NCI-H345 treated with DMSO at 0.1 percent for 48 hours (cell line): ENCODE measurements at regions not wholly inside any gene's neighbourhood (a gene's known extent, or its start where the extent isn't known, plus 50 kb on each side); places are given as distances from the start of the nearest gene placed in this dataset.
"Not testable (repeated sequence)": the region's sequence is repeated elsewhere in the genome, so short reads cannot be mapped to it uniquely, and the experiment has no call there.

ENCODE experiments used
- DNase-seq: peaks from one replicate; lab custom pipeline; 2025; ENCODE audit not compliant: unreplicated experiment; lab: John Stamatoyannopoulos, UW

DNA sequence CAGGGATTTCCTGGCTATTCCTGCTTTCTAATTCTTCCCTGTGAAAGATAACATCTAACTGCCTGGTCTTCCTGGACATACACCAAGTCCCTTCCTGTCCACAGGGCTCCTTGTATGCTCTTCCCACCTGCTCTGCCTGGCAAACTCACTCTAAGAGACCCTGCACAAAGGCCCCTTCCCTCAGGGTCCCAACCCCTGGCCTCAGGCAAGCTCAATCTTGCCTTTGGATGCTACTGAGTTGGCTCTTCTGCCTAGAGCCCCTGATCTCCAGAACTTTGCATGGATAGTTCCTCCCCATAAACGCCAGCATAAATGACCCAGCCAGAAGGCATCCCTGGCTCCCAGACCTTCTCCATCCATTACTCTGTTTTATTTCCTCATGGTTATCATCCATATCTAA is 98.3 kb upstream of the OTOS start:
- DNase-seq, result no peak

DNA sequence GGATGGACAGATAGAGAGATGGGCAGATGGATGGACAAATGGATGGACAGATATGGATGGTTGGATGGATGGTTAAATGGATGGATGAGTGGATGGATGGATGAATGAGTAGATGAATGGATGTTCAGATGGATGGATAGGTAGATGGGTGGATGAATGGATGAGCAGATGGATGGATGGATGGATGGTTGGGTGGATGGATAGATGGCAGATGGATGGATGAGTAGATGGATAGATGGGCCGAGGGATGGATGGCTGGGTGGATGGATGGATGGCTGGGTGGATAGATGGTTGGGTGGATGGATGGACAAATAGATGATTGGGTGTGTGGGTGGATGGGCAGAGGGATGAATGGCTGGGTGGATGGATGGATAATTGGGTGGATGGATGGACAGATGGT is 98.9 kb upstream of the OTOS start:
- DNase-seq, result no peak

DNA sequence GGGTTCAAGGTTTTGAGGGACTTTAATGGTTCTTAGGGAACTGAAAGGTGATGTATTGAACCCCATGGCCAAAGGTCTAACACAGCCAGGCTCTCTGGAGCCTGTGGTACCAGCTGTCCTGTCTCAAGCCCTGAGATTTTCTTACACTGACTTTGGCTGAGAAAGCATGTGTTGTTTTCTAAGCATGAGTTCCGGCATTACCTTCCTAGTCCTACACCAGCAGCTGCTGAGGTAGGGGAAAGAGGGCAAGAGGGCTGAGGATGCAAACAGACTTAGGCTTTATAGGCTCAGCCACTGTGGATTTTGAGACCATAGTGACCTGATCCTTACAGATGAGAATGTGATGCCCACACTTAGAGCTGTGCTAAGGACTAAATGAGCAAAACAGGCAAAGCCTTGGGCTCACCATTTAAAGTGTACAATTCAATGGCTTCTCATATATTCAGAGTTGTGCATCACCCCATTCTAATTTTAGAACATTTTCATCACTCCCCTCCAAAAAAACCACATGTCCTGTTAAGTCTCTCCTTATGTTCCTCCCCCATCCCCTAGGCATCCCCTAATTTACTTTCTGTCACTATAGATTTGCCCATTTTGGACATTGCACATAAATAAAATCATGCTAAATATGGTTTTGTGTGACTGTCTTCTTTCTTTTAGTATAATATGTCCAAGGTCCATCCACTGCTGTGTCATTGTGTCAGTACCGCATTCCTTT is 99.7 kb upstream of the OTOS start:
- DNase-seq, result no peak

DNA sequence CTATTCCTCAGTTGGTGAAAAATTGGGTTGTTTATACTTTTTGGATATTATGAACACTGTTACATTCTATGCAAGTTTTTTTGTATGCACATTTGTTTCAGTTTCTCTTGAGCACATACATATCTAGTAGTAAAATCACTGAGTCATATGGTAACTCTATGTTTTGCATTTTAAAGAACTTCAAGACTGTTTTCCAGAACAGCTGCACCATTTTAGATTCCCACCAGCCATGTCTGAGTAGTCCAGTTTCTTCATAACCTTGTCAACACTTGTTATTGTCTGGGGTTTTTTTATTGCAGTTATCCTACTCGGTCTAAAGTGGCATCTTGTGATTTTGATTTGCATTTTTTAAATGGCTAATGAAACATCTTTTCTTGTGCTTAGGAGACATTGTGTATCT is 100.3 kb upstream of the OTOS start:
- no peak for DNase-seq

- no peak for DNase-seq
Measured at GRCh38 chr2:240241572-240241971, 101.1 kb upstream of the OTOS start.

- not testable (repeated sequence) for DNase-seq
Measured at GRCh38 chr2:240243049-240243448, 102.6 kb upstream of the OTOS start.

- DNase-seq, result no peak
Measured at GRCh38 chr2:240244543-240244942, 104.1 kb upstream of the OTOS start.

- no peak for DNase-seq
Measured at GRCh38 chr2:240245184-240245583, 104.7 kb upstream of the OTOS start.

DNA sequence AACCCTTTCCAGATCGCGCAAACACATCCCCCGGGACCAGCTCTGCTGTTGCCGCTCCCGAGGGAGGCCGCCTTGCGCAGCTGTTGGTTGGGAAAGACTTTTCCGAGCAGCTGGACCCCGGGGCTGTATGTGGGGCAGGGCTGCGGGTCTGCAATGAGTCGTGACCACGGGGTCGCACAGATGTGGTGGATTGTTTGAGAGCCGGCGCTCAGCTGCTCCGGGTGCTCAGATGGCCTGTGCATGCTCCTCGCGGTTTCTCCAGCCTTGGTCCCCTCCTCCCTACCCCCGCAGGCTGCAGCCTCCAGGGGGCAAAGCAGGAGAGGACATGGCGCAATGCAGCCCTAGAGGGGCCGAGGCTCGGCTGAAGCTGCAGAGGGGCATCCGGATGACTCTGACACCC is 105.2 kb upstream of the OTOS start:
- DNase-seq, result no peak

GRCh38 chr2:240246173-240246820 is 105.8 kb upstream of the OTOS start:
- DNase-seq, result no peak

- no peak for DNase-seq
Measured at GRCh38 chr2:240247241-240247867, 106.9 kb upstream of the OTOS start.

DNA sequence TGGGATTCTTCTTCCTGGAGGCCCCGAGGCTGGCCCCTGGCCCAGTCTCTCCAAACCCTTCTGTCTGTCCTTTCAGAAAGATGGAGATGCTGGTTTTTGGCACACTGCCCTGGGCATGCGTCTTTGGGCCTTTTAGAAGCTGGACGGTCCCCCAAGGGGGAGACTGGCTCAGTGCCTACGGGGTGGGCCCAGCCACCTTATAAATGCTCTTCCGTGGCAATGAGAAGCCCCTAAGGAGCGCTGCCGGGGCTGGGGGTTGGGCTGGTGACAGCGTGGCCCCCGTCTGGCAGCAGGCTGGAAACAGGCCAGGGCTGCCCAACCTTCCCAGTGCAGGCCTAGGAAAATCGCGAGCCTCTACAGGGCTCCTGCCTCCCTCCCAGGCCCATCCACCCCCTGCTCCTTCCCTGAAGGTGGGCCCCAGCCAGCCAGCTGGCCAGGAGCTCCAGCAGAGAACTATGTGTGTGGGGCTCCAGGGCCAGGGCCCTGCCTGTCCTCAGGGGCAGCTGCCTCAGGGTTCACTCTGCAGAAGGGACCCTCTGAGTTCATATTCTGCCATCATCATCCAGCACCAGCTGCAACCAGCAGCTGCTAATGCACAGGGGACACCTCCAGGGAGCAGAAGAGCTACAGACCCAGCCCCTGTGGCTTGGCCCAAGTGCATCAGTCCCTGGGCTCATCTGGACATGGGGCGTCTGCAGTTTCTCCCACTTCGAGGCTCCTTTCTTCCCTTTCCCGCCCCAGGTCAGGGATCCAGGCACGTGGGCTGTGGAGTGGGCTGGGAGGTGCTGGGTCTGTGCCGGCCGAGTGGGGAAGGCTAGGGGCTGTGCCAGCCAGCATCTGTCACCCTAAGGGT is 107.6 kb upstream of the OTOS start:
- DNase-seq, result no peak

DNA sequence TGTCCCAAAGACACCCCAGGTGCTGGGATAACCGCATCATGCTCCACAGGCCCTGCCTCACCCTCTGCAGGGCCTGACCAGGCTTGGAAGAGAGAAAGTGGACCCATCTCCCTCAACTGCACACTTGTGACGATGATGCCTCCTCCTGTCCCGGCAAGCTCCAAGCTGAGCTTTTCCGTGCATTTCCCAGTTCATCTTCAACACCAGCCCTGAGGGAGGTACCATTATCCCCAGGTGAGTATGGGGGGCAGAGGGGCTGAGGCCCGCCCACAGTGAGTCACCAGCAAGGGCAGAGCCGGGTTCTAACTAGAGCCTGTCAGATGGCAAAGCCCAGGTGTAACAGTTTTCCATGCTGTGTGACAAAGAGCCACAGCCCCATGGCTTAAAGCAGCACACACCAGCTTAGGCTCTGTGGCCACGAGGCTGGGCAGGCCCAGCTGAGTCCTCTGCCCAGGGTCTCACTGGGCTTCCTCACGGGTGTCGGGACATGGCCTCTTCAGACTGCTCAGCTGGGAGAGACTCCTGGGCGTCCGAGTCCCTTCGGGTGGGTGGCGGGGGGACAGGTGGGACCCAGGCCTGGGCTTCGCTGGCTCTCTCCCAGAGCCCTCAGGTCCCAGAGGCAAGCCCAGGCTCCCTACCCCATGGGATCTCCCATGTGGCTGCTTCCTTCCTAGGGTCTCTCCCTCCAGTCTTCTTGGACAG is 108.4 kb upstream of the OTOS start:
- DNase-seq, result no peak

GRCh38 chr2:240249423-240250149 is 109.1 kb upstream of the OTOS start:
- no peak for DNase-seq

- DNase-seq, result no peak
Measured at GRCh38 chr2:240250150-240250984, 109.9 kb upstream of the OTOS start.

DNA sequence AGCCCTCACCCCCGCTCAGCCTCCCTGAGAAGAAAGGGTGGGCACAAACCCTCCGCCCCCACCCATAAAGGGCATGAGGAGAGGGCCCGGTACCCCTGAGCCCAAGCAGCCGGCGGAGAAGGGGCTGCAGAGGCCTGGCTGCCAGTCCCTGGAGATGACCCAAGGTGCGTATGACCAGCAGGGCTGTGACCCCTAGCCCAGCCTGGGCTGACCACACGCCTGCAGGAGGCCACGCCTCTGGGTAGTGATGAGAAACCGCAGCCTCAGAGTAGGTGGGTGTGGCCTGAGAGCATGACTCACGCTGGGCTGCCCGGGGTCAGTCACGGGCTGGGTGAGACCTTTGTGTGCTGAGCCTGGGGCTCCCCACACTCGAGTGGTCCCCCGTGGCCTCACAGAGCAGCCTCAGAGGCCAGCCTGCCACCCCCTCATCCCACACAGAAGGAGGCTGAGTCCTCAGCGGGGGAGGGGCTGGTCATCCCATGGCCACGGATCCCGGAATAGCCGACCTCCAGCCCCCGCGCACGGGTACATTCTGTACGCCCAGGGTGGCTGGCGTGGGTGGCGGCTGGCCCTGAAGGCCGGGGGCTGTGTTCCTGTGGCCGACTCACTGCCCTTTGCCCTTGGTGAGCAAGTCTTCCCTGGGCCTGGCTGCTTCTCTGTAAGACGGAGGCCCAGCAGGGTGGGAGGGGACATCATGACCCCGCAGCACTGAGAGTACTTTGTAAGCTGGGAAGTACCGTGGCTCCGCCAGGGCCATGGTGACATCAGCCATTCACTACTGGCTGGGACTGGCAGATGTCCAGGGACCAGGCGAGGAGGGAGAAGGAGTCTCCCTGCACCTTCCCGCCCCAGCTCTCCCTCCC is 110.8 kb upstream of the OTOS start:
- DNase-seq, result no peak

- DNase-seq, result no peak
Measured at GRCh38 chr2:240251848-240252190, 111.4 kb upstream of the OTOS start.

DNA sequence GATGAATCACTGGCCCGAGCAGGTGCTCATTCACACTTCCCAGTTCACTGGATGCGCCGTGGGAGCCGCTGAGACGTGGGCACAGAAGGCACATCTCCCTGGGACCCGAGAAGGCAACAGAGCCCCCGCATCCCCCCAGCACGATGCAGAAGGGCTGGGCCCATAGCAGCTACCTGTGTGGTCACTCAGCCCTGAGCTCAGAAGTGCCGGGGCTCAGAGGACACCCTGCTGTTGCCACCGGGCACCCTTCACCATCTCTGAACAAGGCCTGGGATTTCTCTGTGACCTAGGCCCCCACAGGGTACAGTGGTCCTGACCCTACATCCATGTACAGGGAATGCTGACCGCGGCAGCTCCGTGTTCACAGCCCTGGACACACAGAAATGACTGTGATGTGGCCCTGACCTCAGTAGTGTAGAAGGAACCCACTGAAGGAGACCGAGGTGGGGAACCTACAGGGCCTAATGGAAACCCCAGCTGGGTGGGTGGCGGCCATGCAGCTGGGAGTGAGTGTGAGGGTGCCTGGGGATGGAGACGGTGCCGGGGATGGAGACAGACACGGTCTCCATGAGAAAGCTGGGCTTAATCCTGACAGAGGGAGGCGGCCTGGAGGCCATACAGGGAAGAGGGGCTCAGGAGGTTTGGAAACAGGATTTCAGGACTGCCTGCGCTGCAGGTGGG is 111.9 kb upstream of the OTOS start:
- DNase-seq, result no peak
